NT2/D1 (cell line): ENCODE measurements at regions not wholly inside any gene's neighbourhood (a gene's known extent, or its start where the extent isn't known, plus 50 kb on each side); places are given as distances from the start of the nearest gene placed in this dataset.

Source experiments
- SUZ12 ChIP-seq: IDR thresholded peaks from 2 replicates; pipeline ENCODE4 v1.6.1; 2011; ENCODE audit not compliant: insufficient read length, insufficient read depth; ENCODE audit errors: extremely low read depth
- YY1 ChIP-seq: IDR thresholded peaks from 2 replicates; pipeline ENCODE4 v1.6.1; 2011; ENCODE audit not compliant: insufficient read length, insufficient read depth
- ZNF274 ChIP-seq: IDR thresholded peaks from 2 replicates; pipeline ENCODE4 v1.6.1; 2011; ENCODE audit warnings: mild to moderate bottlenecking, low read depth, low read length

GRCh38 chr6:14734052-14734415, 511.8 kb upstream of the JARID2 start:
- no peak for TF ChIP-seq SUZ12
- TF ChIP-seq ZNF274: no peak
- TF ChIP-seq YY1: no peak
